ENCODE measurements at regions not wholly inside any gene's neighbourhood (a gene's known extent, or its start where the extent isn't known, plus 50 kb on each side); places are given as distances from the start of the nearest gene placed in this dataset.

DNA sequence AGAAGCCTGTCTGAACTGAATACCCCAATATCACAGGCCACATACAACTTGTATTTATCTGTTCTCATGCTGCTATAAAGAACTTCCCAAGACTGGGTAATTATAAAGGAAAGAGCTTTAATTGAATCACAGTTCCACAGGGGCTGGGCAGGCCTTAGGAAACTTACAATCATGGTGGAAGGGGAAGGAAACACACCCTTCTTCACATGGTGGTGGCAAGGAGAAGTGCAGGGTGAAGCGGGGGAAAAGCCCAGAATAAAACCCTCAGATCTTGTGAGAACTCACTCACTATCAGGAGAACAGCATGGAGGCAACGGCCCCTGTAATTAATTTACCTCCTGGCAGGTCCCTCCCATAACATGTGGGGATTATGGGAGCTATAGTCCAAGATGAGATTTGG, 50.3 kb upstream of the FNDC1 start:
- no peak for DNase-seq

- no peak for DNase-seq
Measured at GRCh38 chr6:159117563-159117962, 51.6 kb upstream of the FNDC1 start.

- DNase-seq = no peak
Measured at GRCh38 chr6:159117046-159117445, 52.2 kb upstream of the FNDC1 start.

DNA sequence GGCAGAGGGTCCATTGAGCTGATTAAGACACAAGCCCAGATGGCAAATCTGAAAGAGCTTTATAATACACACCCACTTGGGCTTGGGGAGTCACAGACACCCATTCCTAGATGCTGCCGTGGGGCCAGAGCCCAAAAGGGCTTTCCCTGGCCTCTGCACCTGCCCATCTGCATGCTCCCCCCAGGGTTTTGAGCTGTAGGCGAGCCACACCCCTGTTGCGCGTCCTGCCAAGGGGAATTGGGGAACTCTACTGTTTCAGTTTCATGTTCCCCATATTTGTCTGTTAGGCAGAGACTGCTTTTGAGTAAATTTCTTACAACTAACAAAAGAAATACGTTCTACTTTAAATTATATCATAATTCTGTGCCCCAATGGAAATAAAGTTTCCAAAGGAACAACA, 52.9 kb upstream of the FNDC1 start:
- DNase-seq = no peak

GRCh38 chr6:159114569-159114968, 54.6 kb upstream of the FNDC1 start:
- DNase-seq = no peak

- DNase-seq = no peak
Measured at GRCh38 chr6:159113223-159113622, 56.0 kb upstream of the FNDC1 start.

- no peak for DNase-seq
Measured at GRCh38 chr6:159112714-159113113, 56.5 kb upstream of the FNDC1 start.

DNA sequence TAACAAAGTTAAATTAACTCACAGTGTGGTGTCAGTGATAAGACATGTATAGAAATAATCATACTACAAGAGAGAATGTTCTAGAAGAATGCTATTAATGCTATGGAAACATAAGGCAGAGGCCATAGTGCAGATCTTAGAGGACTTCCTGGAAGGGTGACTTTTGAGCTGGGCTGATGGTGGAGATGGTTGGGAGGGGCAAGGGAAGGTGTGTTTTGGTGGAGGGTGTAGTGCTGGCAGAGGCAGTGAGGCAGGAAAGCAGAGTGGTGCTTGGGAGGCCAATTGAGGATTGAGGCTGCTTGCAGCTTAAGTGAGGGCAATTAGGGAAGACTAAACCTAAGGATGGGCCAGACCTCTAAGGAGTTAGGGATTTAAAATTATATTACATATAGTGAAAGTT, 58.5 kb upstream of the FNDC1 start:
- no peak for DNase-seq

DNA sequence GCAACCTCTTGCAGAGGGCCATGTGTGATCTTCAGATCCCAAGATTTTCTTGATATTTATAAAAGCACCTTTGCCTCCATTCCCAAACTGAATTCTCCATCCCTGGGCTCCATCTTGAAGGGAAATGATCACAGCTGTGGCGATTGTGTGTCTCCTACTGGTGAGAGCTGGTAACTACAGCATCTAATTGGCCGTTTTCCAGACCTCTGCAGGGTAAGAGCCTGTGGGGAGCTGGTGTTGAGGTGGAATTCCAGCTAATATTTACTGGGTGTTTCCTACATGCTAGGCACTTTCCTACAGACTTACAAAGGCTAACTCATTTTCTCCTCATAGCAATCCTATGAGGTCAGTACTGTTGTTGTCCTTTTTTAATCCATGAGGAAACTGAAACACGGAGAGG, 59.2 kb upstream of the FNDC1 start:
- DNase-seq = peak; percentile 7

- no peak for DNase-seq
Measured at GRCh38 chr6:159109391-159109790, 59.8 kb upstream of the FNDC1 start.

- no peak for DNase-seq
Measured at GRCh38 chr6:159108426-159108985, 60.7 kb upstream of the FNDC1 start.

DNA sequence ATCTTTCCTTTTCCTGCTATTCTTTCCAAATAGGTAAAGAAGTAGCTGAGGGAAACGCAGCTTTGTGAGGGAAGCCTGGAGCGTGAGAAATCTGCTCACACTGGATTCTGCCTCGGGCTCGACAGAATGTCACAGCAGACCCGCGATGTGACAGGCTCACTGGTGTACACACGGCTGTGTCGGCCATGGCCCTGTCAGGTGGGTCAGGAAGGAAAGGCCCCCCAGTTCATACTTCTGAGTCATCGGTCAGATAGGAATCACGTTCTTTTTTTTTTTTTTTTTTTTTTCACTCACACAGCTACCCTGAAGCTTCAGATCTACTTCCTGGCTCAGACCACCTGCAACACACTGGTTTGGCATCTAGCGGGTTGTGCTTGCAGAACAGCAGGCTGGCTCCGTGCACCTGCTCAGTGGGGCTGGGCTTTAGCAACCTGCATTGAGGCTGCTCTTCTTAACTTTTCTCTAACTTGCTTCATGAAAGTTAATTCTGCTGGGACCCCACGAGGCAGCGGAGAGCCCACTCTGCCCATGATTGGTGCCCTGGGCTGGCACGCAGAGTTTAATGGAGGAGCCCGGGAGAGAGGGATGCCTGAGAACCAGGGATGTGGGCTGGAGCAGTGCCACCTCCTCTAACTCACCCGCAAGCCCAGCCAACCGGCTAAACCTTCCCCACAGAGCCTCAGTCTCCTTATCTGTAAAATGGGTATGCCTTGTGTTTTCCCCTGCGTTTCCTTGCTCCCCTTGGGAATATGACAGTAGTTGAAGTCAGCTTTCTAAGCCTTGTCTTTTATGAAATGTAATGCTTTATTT, 61.5 kb upstream of the FNDC1 start:
- no peak for DNase-seq

- DNase-seq = peak; percentile 52
Measured at GRCh38 chr6:159106627-159107241, 61.9 kb upstream of the TAGAP start.

- no peak for DNase-seq
Measured at GRCh38 chr6:159105716-159106115, 60.9 kb upstream of the TAGAP start.

GRCh38 chr6:159104931-159105330, 60.1 kb upstream of the TAGAP start:
- no peak for DNase-seq

GRCh38 chr6:159104163-159104925, 59.6 kb upstream of the TAGAP start:
- peak; percentile 43 for DNase-seq

DNA sequence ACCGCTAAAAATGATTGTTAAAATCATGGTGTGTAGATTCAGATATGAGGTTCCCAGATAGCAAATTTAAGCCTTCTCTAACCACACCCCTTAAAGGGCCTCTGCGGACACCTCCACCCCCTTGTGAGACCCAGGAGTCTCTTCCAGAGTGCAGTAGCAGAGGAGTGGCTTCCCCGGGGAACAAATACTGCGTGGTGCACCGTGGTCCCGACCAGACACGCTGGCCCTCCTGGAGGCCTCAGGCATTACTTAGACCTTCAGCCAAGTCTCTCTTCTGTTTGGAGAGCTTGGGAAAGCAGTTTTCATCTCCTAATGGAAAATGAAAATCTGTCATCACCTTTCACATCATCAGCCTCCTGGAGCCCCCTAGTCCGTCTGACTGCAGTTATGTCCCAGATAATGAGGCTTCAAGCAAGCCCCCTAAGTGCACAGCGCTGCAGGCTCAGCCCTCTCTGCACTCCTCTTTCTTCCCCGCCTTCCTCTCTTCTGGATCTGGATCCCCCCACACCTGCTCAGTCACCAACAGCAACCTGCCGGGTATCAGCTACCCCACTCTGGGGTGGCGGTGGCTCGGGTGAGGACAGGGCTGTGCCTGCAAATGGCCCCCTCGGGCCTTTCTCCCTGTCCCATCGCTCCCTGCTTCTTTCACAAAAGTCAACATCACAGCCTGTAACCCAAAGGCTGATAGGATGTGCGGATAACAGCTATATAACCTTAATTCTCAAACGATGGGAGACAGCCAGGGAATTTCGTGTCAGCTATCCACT, 58.8 kb upstream of the TAGAP start:
- no peak for DNase-seq

- no peak for DNase-seq
Measured at GRCh38 chr6:159102373-159103160, 57.8 kb upstream of the TAGAP start.

DNA sequence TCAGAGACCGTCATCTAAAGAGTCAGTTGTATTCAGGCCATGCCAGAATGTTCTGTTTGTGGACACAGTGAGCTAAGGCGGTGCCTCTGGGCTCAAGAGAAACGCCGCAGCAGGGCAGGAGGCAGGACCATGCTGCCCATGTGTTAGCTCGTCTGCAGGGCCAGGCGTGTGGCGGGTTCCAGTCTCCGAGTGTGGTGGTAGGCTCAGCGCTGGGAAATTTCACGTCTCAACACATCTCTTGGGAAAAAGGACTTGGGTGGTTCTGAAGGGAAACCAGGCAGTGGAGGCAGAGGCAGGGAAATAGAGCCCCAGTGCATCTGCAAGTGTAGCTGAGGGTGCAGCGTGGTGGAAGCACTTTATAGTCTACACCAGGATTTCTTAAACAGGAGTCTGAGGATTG, 56.9 kb upstream of the TAGAP start:
- DNase-seq = no peak

DNA sequence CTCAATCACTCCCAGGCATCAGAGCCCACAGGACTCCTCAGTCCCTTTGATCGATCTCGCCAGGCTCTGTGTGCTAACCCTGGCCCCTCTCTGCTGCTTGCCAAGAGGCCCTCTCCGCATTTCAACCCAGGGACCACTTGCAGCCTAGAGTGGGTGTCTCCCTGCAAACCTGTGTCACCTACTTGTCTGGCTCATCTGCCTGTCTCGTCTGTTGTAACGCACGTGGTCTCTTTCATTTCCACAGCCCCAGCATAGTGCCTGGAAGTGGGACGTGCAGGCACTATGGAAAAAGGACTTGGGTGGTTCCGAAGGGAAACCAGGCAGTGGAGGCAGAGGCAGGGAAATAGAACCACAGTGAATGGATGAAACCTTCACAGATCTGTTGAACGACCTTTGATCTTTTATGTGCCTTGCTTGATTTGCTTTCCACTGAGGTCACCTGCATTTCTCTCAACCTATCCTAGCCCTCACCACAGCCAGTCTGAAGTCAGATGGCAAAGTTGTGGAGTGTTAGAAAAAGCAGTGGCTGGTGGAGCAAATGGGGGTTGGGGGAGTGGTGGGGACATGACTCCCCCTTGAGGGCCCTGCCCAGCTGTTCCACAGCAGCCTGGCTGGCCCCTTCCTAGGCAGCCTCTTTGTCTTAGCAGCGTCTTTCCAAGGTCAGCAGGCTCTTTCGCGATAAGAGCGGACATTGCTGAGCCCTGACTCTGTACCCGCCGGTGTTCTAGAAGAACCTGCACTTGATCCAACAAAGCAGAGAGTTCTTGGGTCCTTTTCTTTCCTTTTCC, 55.8 kb upstream of the TAGAP start:
- DNase-seq = no peak

DNA sequence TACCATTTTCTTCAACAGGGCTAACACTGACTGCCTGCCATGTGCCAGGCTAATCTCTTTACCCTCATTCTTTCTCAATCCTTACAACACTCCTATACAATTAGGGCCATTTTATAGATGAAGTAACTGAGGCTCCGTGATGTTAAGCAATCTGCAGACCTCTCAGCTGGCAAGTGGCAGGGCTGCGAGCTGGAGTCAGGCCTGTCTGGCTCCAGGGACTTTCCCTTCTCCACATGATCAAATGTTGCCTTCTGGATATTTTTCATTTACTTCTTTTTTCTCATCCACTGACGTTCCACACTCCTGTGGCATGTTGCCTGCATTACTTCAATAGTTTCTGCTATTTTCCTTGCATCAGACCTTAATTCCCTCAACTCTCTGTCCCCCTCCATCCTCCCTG, 55.2 kb upstream of the TAGAP start:
- no peak for DNase-seq

All from NCI-H1092 (cell line).